ENCODE measurements at regions not wholly inside any gene's neighbourhood (a gene's known extent, or its start where the extent isn't known, plus 50 kb on each side); places are given as distances from the start of the nearest gene placed in this dataset.

GRCh38 chr10:8180360-8181109 is 126.0 kb downstream of the GATA3 start:
- TF ChIP-seq CTCF (IDR thresholded peaks at IDR 0.05 in 2 of 3, conservative IDR thresholded peaks at IDR 0.05 in 1 of 3; ENCODE audit: borderline replicate concordance in 1 of 3, insufficient read depth in 1 of 3, low read depth in 2 of 3, low read length in 2 of 3) (no peak), CEBPB (IDR thresholded peaks at IDR 0.05; ENCODE audit: low read depth) (no peak)

Measured in HCT116 (cell line).